Heart left ventricle (tissue), 13 donors: ENCODE measurements at regions not wholly inside any gene's neighbourhood (a gene's known extent, or its start where the extent isn't known, plus 50 kb on each side); places are given as distances from the start of the nearest gene placed in this dataset.

Experiments used
- CTCF ChIP-seq, 12 donors: fragments of 200-600 bp; sonication (generic) in 4 of 12; IDR thresholded peaks; one replicate each; pipeline versions ENCODE4 v1.5.0 to v1.8.0; 2018 to 2022; ENCODE audit warnings: antibody characterized with exemption in 12 of 12, mild to moderate bottlenecking in 5 of 12
- POLR2A ChIP-seq, 2 donors: fragments of 450-650 bp; IDR thresholded peaks; one replicate each; pipeline ENCODE4 v1.6.1; 2017; ENCODE audit warnings: antibody characterized with exemption in 2 of 2, mild to moderate bottlenecking in 2 of 2, moderate library complexity in 2 of 2
- donor health status: ischemic (EF 13 %, LVEDD 7.1; RV severe dilation, severe dysfunction).
- donor health status: DM: no; HTN: yes; CAD: no.
- donor health status: DM: no; HTN: no; CAD: no.
- donor health status: ischemic (EF 25% LVEDD 6.9; RV normal size, moderate dysfunction).
- donor health status: ischemic (EF 25% LVEDD 5.7; RV mildly dilated, moderate dysfunction).
- donor health status: ischemic (EF 35%, LVEDD 5.7; RV mildly dilated, moderate dysfunction).
- donor health status: nonischemic (EF 11% LVEDD 7.7; RV severe dilation, severe dysfunction).
- donor health status: DM: yes; HTN: yes; CAD: no.
- donor health status: PGD.
- donor health status: ischemic (EF 29% LVEDD 5.4; RV normal size, mild dysfunction).
- donor health status: nonischemic (EF 23%, LVEDD 6.1; RV moderate dilation, normal function).

GRCh38 chr13:80547341-80547740 is 206.4 kb upstream of the SPRY2 start:
- TF ChIP-seq CTCF (IDR thresholded peaks at IDR 0.05) (no peak), POLR2A (IDR thresholded peaks at IDR 0.05) (no peak)
